Keratinocyte (primary cell): ENCODE measurements at regions not wholly inside any gene's neighbourhood (a gene's known extent, or its start where the extent isn't known, plus 50 kb on each side); places are given as distances from the start of the nearest gene placed in this dataset.

Experiments
- DNase-seq: peaks from one replicate; pipeline ENCODE4 v3.0.0-alpha.2; 2011; ENCODE audit warnings: low read depth, missing footprints, low spot score
- FAIRE-seq: peaks from 2 replicates; lab custom pipeline; 2011; peaks lifted over from hg19 to GRCh38; lab: Jason Lieb, UNC
- H2AFZ ChIP-seq: 2 replicates; pipeline ENCODE4 v1.6.0; 2012; ENCODE audit warnings: low read length, control low read depth, inconsistent platforms; ENCODE audit not compliant: control insufficient read depth
- H3K27ac ChIP-seq: 2 replicates; pipeline ENCODE4 v1.5.1; 2011; ENCODE audit warnings: low read length; ENCODE audit not compliant: control insufficient read depth, insufficient read depth
- H3K27me3 ChIP-seq: 3 replicates; pipeline ENCODE4 v1.6.0; 2011; ENCODE audit warnings: low read length; ENCODE audit not compliant: control insufficient read depth, insufficient read depth; ENCODE audit errors: extremely low read depth
- H3K36me3 ChIP-seq, 2 experiments: 2 replicates in 1 of 2; 3 replicates in 1 of 2; pipeline ENCODE4 v1.5.1; 2011; ENCODE audit warnings: low read length in 2 of 2, mild to moderate bottlenecking in 1 of 2; ENCODE audit not compliant: control insufficient read depth in 2 of 2, insufficient read depth in 2 of 2; ENCODE audit errors: extremely low read depth in 1 of 2
- H3K4me1 ChIP-seq: 3 replicates; pipeline ENCODE4 v1.5.1; 2011; ENCODE audit warnings: low read length; ENCODE audit not compliant: control insufficient read depth, insufficient read depth; ENCODE audit errors: extremely low read depth
- H3K4me2 ChIP-seq: 3 replicates; pipeline ENCODE4 v1.6.0; 2011; ENCODE audit warnings: low read depth, low read length; ENCODE audit not compliant: control insufficient read depth, insufficient read depth; ENCODE audit errors: extremely low read depth
- H3K4me3 ChIP-seq, 3 experiments: fragments of 200-600 bp in 1 of 3; sonication (generic) in 1 of 3; 2 replicates in 2 of 3; 3 replicates in 1 of 3; pipeline ENCODE4 v1.5.1; 2011 to 2016; ENCODE audit warnings: low read length in 3 of 3, mild to moderate bottlenecking in 3 of 3, control low read depth in 2 of 3, inconsistent platforms in 1 of 3, low read depth in 1 of 3, mixed read lengths in 1 of 3, mixed run types in 1 of 3, moderate library complexity in 1 of 3; ENCODE audit not compliant: control insufficient read depth in 2 of 3, insufficient read depth in 2 of 3; ENCODE audit errors: extremely low read depth in 1 of 3
- H3K79me2 ChIP-seq: 2 replicates; pipeline ENCODE4 v1.6.0; 2012; ENCODE audit warnings: low read length; ENCODE audit not compliant: control insufficient read depth, insufficient read depth
- H3K9ac ChIP-seq: 3 replicates; pipeline ENCODE4 v1.6.0; 2011; ENCODE audit warnings: low read length; ENCODE audit not compliant: control insufficient read depth, insufficient read depth; ENCODE audit errors: extremely low read depth
- H3K9me1 ChIP-seq: 3 replicates; pipeline ENCODE4 v1.6.0; 2011; ENCODE audit warnings: low read length; ENCODE audit not compliant: control insufficient read depth, insufficient read depth; ENCODE audit errors: extremely low read depth
- H3K9me3 ChIP-seq: 2 replicates; pipeline ENCODE4 v1.5.1; 2012; ENCODE audit warnings: low read depth, low read length; ENCODE audit not compliant: control insufficient read depth
- H4K20me1 ChIP-seq: 3 replicates; pipeline ENCODE4 v1.6.0; 2011; ENCODE audit warnings: low read length; ENCODE audit not compliant: control insufficient read depth, insufficient read depth; ENCODE audit errors: extremely low read depth
- CTCF ChIP-seq, 3 experiments: IDR thresholded peaks in 1 of 3; conservative IDR thresholded peaks in 1 of 3; optimal IDR thresholded peaks in 1 of 3; 2 replicates in 2 of 3; 3 replicates in 1 of 3; pipeline versions ENCODE3 to v1.5.1; 2011; ENCODE audit warnings: low read length in 3 of 3, mild to moderate bottlenecking in 3 of 3, moderate library complexity in 2 of 3, control low read depth in 1 of 3, inconsistent platforms in 1 of 3; ENCODE audit not compliant: insufficient read depth in 2 of 3; ENCODE audit errors: extremely low read depth in 1 of 3
- EZH2 ChIP-seq: IDR thresholded peaks from one replicate; pipeline ENCODE4 v1.6.1; 2012; ENCODE audit warnings: inconsistent platforms, mild to moderate bottlenecking, low read length, moderate library complexity
- dilution Hi-C: fragments of 300-500 bp; cut with MboI; formaldehyde crosslinking; loops from one replicate; pipeline ENCODE4 v1.7.0; 2020; ENCODE audit warnings: low sequenced_read_pairs; ENCODE audit not compliant: extremely low pct_ligation_motif_present

- no peak overlapping the region for H3K27ac ChIP-seq
- DNase-seq (no peak), FAIRE-seq (no peak)
- no peaks in the 10 kb centered on the region for H3K36me3 ChIP-seq
- H3K4me1 ChIP-seq = no peaks in the 10 kb centered on the region
- no peaks in the 10 kb centered on the region for H3K9me1 ChIP-seq
- no peak overlapping the region for H3K4me3 ChIP-seq
- no peaks in the 10 kb centered on the region for H3K79me2 ChIP-seq
- dilution Hi-C loops = no loop called here
- H3K27me3 ChIP-seq = no peaks in the 10 kb centered on the region
- H3K9me3 ChIP-seq = no peaks in the 10 kb centered on the region
- no peaks in the 10 kb centered on the region for H4K20me1 ChIP-seq
- TF ChIP-seq CTCF (optimal IDR thresholded peaks at IDR 0.05 in 1 of 3, IDR thresholded peaks at IDR 0.05 in 1 of 3, conservative IDR thresholded peaks at IDR 0.05 in 1 of 3; ENCODE audit: extremely low read depth in 1 of 3, insufficient read depth in 2 of 3, low read length in 3 of 3) = no peak
- no peak for TF ChIP-seq EZH2
- no peak overlapping the region for H3K9ac ChIP-seq
- H3K4me2 ChIP-seq = no peak overlapping the region
- H2AFZ ChIP-seq = no peak overlapping the region
Observed at GRCh38 chr10:128217136-128217535, 90.9 kb upstream of the MKI67 start.

GRCh38 chr10:128218161-128218560 lies 91.9 kb upstream of the MKI67 start:
- dilution Hi-C loops = no loop called here
- Histone ChIP-seq H3K4me1 (no peaks in the 10 kb centered on the region), H3K9ac (no peak overlapping the region), H3K27me3 (no peaks in the 10 kb centered on the region), H3K27ac (no peak overlapping the region), H3K79me2 (no peaks in the 10 kb centered on the region), H3K4me3 (no peak overlapping the region), H3K9me1 (no peaks in the 10 kb centered on the region), H2AFZ (no peak overlapping the region), H4K20me1 (no peaks in the 10 kb centered on the region), H3K9me3 (no peaks in the 10 kb centered on the region), H3K36me3 (no peaks in the 10 kb centered on the region), H3K4me2 (no peak overlapping the region)
- DNase-seq = no peak
- TF ChIP-seq CTCF (optimal IDR thresholded peaks at IDR 0.05 in 1 of 3, IDR thresholded peaks at IDR 0.05 in 1 of 3, conservative IDR thresholded peaks at IDR 0.05 in 1 of 3; ENCODE audit: extremely low read depth in 1 of 3, insufficient read depth in 2 of 3, low read length in 3 of 3) (no peak), EZH2 (no peak)
- no peak for FAIRE-seq
